Thyroid gland (tissue), 4 donors: ENCODE measurements at regions not wholly inside any gene's neighbourhood (a gene's known extent, or its start where the extent isn't known, plus 50 kb on each side); places are given as distances from the start of the nearest gene placed in this dataset.
"Not testable (repeated sequence)": the region's sequence is repeated elsewhere in the genome, so short reads cannot be mapped to it uniquely, and the experiment has no call there.

Experiments used
- POLR2A ChIP-seq, 2 donors: fragments of 450-650 bp; IDR thresholded peaks; one replicate each; pipeline ENCODE4 v1.6.1; 2017; ENCODE audit warnings: antibody characterized with exemption in 2 of 2, mild to moderate bottlenecking in 2 of 2, moderate library complexity in 1 of 2
- TF ChIP-seq, protein P1 (sequence below), 6 experiments: fragments of 200-600 bp in 3 of 6; fragments of 450-650 bp in 3 of 6; sonication (generic) in 3 of 6; IDR thresholded peaks; one replicate each; pipeline ENCODE4 v1.5.1; 2016 to 2019; ENCODE audit warnings: antibody characterized with exemption in 6 of 6, mild to moderate bottlenecking in 2 of 6, inconsistent platforms in 1 of 6, moderate library complexity in 1 of 6

DNA sequence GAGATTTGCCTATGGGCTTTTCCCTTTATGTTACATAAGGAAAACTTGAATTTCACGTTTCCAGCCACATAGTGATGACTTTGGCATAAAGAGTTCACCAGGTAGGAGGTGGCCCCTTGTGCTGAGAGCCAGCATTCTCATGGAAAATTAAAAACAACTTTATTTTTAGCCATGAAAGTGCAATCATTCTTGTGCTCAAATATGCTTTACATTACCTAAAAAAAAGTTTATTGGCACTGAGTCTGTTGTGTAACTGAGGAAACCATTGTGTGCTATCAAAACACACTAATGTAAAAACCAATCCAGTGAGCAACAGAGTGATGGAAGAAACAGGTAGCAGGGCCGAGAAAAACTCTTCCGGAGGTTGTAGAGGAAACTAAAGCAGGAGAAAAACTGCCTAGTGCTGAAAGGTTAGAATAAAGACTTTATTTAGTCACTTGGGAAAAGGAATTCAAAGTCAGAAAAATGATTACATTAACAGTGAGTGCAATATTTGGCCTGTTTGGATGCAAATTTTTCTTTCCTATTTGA, 332.9 kb upstream of the TMC3 start:
- TF ChIP-seq, protein P1, sequence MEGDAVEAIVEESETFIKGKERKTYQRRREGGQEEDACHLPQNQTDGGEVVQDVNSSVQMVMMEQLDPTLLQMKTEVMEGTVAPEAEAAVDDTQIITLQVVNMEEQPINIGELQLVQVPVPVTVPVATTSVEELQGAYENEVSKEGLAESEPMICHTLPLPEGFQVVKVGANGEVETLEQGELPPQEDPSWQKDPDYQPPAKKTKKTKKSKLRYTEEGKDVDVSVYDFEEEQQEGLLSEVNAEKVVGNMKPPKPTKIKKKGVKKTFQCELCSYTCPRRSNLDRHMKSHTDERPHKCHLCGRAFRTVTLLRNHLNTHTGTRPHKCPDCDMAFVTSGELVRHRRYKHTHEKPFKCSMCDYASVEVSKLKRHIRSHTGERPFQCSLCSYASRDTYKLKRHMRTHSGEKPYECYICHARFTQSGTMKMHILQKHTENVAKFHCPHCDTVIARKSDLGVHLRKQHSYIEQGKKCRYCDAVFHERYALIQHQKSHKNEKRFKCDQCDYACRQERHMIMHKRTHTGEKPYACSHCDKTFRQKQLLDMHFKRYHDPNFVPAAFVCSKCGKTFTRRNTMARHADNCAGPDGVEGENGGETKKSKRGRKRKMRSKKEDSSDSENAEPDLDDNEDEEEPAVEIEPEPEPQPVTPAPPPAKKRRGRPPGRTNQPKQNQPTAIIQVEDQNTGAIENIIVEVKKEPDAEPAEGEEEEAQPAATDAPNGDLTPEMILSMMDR (IDR thresholded peaks at IDR 0.05), result not testable (repeated sequence)
- not testable (repeated sequence) for TF ChIP-seq POLR2A (IDR thresholded peaks at IDR 0.05)
